Body of pancreas (tissue), 4 donors: ENCODE measurements at regions not wholly inside any gene's neighbourhood (a gene's known extent, or its start where the extent isn't known, plus 50 kb on each side); places are given as distances from the start of the nearest gene placed in this dataset.

Source experiments
- ATAC-seq: fragments of 150-250 bp; one replicate; pipeline ENCODE4 v1.9.1; 2016
- DNase-seq, 4 donors: peaks; one replicate each; pipeline ENCODE4 v3.0.0-alpha.2; 2019
- H3K27ac ChIP-seq, 4 donors: fragments of 200-600 bp; sonication (generic); 1 replicate in 3 of 4; 2 replicates in 1 of 4; pipeline versions ENCODE4 v1.5.1 to v1.6.1; 2016 to 2019; ENCODE audit warnings: mild to moderate bottlenecking in 1 of 4, mixed read lengths in 1 of 4, moderate library complexity in 1 of 4
- H3K27me3 ChIP-seq, 2 donors: fragments of 200-600 bp; sonication (generic); one replicate each; pipeline ENCODE4 v1.6.0; 2016; ENCODE audit warnings: mild to moderate bottlenecking in 1 of 2
- H3K36me3 ChIP-seq, 2 donors: fragments of 200-600 bp; sonication (generic); replicated peaks in 1 of 2; 2 replicates each; pipeline ENCODE4 v1.5.1; 2016; ENCODE audit warnings: low read depth in 2 of 2; ENCODE audit not compliant: insufficient read depth in 1 of 2
- H3K4me1 ChIP-seq: fragments of 200-600 bp; sonication (generic); one replicate; pipeline ENCODE4 v1.6.0; 2016
- H3K4me3 ChIP-seq, 2 donors: fragments of 200-600 bp; sonication (generic); 1 replicate in 1 of 2; 2 replicates in 1 of 2; pipeline ENCODE4 v1.5.1; 2016 to 2019
- H3K9me3 ChIP-seq, 3 donors: fragments of 200-600 bp; sonication (generic); 1 replicate in 2 of 3; 2 replicates in 1 of 3; pipeline ENCODE4 v1.5.1; 2016
- POLR2A ChIP-seq, 3 donors: fragments of 450-650 bp; IDR thresholded peaks; one replicate each; pipeline ENCODE4 v1.6.1; 2016; ENCODE audit warnings: antibody characterized with exemption in 3 of 3, mild to moderate bottlenecking in 2 of 3
- WGBS, 2 donors: methylation state at CpG; one replicate each; pipeline ENCODE4 v1.1.5; 2017; 5-methylcytosine and 5-hydroxymethylcytosine counted together
- intact Hi-C: fragments of 100-400 bp; cut with DNase I; formaldehyde crosslinking; loops from one replicate; pipeline ENCODE4 v1.15.1; 2023
- TF ChIP-seq, protein P1 (sequence below), 7 experiments: fragments of 450-650 bp in 4 of 7; fragments of 200-600 bp in 3 of 7; sonication (generic) in 3 of 7; IDR thresholded peaks; one replicate each; pipeline ENCODE4 v1.5.1; 2016 to 2019; ENCODE audit warnings: antibody characterized with exemption in 7 of 7

DNA sequence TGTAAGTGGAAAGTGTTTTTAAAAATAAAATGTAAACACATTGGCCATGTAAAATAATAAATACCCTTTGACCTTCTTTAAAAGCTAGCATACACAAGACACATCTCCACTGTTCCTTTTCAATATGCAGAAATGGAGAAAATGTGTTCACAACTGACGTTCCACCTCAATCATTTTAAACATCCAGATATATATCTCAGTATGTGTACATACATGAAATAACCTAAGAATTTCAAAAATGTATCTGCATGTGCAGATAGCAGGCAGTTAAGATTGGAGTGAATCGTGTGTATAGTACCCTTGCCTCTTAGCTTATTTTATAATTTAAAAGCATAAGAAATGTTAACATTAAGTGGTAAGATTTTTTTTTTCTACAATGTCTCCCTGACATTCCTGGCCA lies 406.2 kb upstream of the FLRT2 start:
- Histone ChIP-seq H3K9me3 (no peaks in the 10 kb centered on the region), H3K4me3 (no peak overlapping the region), H3K4me1 (no peaks in the 10 kb centered on the region), H3K27me3 (no peaks in the 10 kb centered on the region), H3K36me3 (no peaks in the 10 kb centered on the region), H3K27ac (no peak overlapping the region)
- TF ChIP-seq POLR2A (IDR thresholded peaks at IDR 0.05), result no peak
- TF ChIP-seq, protein P1, sequence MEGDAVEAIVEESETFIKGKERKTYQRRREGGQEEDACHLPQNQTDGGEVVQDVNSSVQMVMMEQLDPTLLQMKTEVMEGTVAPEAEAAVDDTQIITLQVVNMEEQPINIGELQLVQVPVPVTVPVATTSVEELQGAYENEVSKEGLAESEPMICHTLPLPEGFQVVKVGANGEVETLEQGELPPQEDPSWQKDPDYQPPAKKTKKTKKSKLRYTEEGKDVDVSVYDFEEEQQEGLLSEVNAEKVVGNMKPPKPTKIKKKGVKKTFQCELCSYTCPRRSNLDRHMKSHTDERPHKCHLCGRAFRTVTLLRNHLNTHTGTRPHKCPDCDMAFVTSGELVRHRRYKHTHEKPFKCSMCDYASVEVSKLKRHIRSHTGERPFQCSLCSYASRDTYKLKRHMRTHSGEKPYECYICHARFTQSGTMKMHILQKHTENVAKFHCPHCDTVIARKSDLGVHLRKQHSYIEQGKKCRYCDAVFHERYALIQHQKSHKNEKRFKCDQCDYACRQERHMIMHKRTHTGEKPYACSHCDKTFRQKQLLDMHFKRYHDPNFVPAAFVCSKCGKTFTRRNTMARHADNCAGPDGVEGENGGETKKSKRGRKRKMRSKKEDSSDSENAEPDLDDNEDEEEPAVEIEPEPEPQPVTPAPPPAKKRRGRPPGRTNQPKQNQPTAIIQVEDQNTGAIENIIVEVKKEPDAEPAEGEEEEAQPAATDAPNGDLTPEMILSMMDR (IDR thresholded peaks at IDR 0.05), result no peak
- ATAC-seq (no peak), DNase-seq (no peak)
- WGBS, 2 donors, result 90 to 95% methylated on average over 2 of the region's 2 CpGs
- intact Hi-C loops, result no loop called here

DNA sequence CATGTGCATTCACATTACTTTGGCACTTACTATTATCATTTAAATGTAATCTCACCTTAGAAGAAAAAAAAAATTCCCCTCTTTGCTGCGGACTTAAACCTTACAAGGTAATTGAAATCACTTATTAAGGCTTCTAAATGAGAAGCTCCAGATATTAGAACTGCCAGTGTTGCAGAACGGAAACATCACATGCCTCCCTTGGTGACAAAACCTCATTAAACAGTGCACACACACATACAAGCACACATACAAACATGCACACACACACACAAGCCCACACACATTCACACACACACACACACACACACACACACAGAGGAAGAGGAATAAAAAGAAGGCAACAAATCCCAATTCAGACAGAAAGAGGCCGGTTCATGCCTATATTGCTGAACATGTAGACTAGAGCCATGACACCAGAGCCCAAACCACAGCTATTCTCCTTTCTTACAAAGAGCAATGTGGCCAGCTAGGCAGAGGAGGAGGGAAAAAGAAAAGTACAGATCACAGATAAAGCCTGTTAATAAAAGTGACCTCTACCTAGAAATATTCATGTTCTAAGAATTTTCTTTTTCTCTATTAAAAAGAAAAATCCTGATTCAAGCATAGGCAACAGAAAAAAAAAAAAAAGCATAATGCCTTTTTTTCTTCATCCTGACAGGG lies 405.2 kb upstream of the FLRT2 start:
- WGBS, 2 donors, result 94 to 96% methylated on average over 3 of the region's 3 CpGs

DNA sequence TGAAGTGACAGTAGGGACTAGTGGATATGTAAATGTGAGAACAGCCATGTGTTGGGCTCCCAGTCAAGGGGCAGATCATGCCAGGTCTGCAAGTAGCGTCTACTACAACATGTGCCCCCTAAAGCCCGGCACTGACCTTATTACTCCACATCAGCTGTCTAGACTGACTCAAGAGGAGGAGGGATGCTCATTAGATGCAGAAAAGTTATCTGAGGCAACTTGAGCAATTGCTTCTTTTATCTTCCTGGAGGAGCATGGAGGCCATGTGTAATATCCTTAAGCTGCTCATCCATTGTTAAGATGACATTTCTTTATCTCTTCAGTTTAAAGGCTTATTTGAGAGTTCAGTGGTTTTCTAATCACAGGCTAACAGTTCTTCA lies 404.7 kb upstream of the FLRT2 start:
- H3K27ac ChIP-seq, result no peak overlapping the region
- ATAC-seq (no peak), DNase-seq (no peak)
- TF ChIP-seq, protein P1 (IDR thresholded peaks at IDR 0.05), result no peak
- no peak for TF ChIP-seq POLR2A (IDR thresholded peaks at IDR 0.05)
- H3K4me3 ChIP-seq, result no peak overlapping the region
- peaks cover 4% of the 10 kb centered on the region for H3K4me1 ChIP-seq
- no peaks in the 10 kb centered on the region for H3K27me3 ChIP-seq
- no peaks in the 10 kb centered on the region for H3K9me3 ChIP-seq
- 68 to 83% methylated on average over 2 of the region's 2 CpGs for WGBS, 2 donors
- intact Hi-C loops, result no loop called here
- H3K36me3 ChIP-seq, result no peaks in the 10 kb centered on the region

More for the DNA sequence above, 405.2 kb upstream of the FLRT2 start:
- ATAC-seq (no peak), DNase-seq (no peak)
- intact Hi-C loops, result no loop called here
- Histone ChIP-seq H3K4me1 (no peaks in the 10 kb centered on the region), H3K36me3 (no peaks in the 10 kb centered on the region), H3K27ac (no peak overlapping the region), H3K27me3 (no peaks in the 10 kb centered on the region), H3K9me3 (no peaks in the 10 kb centered on the region), H3K4me3 (no peak overlapping the region)
- no peak for TF ChIP-seq POLR2A (IDR thresholded peaks at IDR 0.05)
- TF ChIP-seq, protein P1 (IDR thresholded peaks at IDR 0.05), result no peak

GRCh38 chr14:85129921-85130320 lies 400.0 kb upstream of the FLRT2 start:
- 32 to 40% methylated on average over 2 of the region's 2 CpGs for WGBS, 2 donors
- ATAC-seq (peak; percentile 70), DNase-seq (peak; percentile 22 to 50 (median 36))
- intact Hi-C loops, result no loop called here
- H3K27me3 ChIP-seq, result no peaks in the 10 kb centered on the region
- peaks cover 16% of the 10 kb centered on the region for H3K4me1 ChIP-seq
- no peak overlapping the region for H3K4me3 ChIP-seq
- TF ChIP-seq POLR2A (IDR thresholded peaks at IDR 0.05), result no peak
- TF ChIP-seq, protein P1 (IDR thresholded peaks at IDR 0.05), result no peak
- no peaks in the 10 kb centered on the region for H3K9me3 ChIP-seq
- H3K36me3 ChIP-seq, result no peaks in the 10 kb centered on the region
- peak overlapping the region in 1 of 4 donors; percentile 59 for H3K27ac ChIP-seq
